ENCODE measurements at regions not wholly inside any gene's neighbourhood (a gene's known extent, or its start where the extent isn't known, plus 50 kb on each side); places are given as distances from the start of the nearest gene placed in this dataset.

DNA sequence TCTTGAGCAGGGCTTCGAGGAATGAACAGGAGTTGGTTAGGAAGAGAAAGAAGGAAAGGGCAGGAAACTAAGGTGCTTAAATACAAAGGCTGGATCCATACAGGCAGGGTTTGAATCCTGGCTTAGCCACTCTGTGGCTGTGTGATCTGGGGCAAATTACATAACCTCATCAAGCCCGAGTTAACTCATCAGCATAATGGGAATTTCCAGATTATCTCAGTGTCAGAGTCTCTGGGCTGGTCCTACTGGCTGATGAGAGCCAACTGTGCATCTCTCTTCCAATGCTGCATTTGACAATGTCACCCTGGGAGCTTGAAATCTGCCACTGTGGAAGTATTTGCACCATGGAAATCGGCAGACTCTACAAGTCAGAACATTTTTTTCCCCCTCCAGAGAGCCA is 83.8 kb upstream of the SLC6A6 start:
- DNase-seq: no peak

DNA sequence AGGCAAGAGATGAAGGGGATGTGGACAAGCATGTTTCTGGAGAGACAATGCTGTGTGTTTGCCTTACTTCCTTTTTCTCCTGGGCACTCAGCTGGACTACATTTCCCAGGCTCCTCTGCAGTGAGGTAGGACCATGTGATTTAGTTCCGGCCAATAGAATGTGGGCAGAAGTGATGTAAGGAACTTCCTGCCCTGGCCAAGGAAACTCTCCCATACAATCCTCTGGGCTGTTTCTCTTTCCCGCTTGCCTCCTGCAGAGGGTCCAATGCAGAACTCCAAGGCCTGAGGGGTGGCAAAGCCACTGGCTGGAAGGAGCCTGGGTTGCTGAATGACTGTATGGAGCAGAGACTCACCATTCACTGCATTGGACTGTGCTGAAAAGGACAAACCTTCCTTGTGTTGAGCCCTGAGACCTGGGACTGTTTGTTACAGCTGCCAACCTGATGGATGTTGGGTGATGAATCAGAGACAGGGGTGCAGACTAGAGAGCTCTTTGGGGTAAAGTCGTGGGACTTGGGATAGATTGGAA is 82.7 kb upstream of the SLC6A6 start:
- DNase-seq: no peak

DNA sequence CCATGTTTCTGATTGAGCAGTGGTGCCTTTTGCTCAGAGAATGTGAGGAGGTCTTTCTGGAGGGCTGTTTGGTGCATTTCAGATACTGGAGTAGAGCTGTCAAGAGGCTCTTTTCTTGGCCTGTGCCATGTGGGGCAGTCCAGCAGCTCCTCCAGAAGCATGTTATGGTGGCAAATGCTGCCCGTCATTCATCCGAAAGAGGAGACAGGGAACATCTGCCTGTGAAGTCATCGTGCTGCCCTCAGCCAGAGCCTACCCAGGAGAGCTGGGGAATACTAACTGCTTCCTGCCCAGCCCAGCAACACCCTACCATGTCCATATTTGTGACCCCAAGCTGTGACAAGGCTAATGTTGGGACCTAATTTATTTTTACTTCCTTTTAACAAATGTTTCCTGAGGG is 82.2 kb upstream of the SLC6A6 start:
- DNase-seq: no peak

DNA sequence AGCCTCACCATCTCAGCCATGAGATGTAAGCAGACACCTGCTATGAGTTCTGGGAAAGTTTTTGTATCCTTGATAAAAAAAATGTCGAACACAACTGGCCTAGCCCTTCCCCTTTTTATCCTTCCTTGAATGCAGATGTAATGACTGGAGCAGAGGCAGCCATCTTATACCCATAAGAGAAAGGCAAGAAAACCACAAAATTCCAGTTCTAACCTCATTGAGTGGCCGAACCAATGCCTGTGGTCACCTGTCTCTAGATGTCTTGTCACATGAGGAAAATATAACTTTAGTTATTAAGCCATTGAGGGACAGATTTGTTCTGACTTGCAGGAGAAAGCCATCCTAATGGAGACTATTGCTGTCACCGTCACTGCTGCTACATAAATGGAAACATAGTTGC is 80.4 kb upstream of the SLC6A6 start:
- no peak for DNase-seq

DNA sequence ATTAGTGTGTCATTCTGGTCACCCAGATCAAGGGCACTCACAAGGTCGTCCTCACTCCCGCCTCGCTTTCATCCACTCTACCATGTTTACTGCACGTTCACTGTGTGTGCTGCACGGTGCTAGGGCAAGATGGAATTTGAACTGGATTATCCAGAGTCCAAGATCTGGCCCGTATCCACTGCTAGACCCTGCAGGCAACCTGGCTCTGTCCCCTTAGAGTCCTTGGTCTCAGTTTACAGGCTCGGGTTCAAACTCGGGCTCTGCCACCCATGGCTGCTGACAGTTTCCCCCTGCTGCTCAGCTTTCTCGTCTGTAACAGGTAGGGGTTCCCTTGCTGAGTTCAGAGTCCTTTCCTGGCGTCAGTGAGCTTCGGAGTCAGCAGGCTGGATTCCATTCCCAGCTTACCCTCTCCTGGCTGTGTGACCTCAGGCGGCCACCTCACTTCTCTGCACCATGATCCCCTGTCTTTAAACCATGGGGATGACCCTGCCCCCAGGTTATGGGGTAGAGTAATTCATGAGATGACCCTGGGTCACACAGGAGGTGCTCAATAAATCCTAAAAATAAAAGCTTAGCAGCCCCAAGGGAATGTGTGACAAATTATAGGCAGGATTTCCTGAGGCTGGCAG is 79.6 kb upstream of the SLC6A6 start:
- DNase-seq: no peak

DNA sequence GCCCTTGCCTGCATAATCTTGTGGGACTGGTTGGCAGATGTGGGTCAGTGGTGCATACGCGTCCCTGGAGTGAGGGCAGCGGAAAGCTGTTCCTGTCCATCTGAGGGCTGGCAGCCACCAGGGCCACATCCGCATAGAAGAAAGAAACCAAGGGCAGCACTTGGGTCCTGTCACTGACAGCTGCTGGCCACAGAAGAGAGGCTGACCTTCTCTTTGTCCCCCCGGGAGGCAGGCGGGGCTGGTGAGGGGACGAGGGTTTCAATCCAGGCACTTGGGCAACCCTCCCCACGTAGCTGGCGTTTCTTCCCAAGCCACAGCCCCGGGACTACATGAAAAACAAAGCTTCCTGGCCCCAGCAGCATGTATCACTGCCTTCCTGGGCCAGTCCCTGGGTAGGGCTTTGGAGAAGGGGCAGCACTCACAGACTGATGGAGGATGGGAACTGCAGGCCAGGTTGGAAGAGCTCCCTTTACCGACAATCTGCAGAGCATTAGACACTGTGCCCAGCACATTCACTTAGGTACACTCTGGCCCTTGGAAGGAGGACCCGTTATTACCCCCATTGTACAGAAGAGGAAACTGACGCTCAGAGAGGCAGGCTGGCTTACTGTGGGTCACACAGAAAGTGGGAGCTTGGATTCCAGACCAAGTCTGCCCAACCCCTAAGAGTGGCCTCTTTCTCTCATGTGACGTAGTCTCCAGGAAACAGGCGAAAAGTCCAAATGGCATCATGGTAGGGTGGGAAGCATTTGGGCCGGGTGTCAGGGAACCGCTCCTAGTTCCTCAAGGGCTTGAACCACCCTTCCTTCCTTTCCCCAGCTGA is 78.8 kb upstream of the SLC6A6 start:
- no peak for DNase-seq

DNA sequence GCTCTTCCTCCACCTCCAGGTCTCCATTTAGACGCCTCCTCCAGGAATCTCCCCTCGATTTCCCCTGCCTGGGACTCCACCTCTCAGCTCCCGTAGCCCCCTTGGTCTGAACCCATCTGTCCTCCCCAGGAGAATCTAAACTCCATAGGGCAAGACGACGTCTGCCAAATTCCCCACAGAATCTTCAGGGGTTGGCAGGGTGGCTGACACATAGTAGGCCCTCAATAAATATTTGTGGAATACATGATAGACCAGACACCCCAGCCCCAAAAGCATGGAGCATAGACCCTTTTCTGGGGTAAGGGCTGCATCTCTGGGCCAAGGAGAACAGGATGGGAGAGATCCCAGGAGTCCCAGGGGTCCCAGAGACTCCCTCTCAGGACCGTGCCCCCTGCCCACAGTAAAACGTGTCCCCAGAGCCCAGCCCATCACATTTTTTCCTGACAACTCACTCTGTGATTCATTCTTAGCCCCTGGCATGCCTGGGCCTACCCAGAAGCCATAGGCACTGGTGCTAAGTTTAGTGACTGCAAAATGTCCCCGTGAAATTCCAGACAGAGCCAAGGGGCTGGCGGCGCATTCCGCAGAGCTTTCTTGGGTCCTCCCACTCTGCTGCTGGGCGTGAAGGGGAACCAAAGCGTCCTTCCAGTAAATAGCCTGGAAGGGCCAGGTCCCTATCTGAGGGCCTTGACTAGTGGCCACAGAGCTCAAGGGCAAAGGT is 78.0 kb upstream of the SLC6A6 start:
- no peak for DNase-seq

DNA sequence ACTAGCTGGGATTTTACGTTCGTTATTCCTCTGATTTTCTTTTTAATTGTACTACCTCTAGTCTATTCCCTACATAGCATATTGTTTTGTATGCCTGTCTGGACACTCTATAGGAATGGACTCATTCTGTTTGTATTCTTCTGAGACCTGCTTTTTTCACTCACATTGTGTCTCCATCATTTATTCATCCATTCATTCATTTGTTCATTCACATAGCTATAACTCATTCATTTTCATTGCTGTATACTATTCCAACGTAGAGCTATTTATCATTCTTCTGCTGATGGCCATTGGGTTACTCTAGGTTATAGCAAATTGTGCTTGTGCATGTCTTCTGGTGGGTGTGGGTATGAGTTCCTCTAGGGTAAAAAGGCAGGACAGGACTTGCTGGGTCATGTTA is 74.0 kb upstream of the SLC6A6 start:
- DNase-seq: no peak

DNA sequence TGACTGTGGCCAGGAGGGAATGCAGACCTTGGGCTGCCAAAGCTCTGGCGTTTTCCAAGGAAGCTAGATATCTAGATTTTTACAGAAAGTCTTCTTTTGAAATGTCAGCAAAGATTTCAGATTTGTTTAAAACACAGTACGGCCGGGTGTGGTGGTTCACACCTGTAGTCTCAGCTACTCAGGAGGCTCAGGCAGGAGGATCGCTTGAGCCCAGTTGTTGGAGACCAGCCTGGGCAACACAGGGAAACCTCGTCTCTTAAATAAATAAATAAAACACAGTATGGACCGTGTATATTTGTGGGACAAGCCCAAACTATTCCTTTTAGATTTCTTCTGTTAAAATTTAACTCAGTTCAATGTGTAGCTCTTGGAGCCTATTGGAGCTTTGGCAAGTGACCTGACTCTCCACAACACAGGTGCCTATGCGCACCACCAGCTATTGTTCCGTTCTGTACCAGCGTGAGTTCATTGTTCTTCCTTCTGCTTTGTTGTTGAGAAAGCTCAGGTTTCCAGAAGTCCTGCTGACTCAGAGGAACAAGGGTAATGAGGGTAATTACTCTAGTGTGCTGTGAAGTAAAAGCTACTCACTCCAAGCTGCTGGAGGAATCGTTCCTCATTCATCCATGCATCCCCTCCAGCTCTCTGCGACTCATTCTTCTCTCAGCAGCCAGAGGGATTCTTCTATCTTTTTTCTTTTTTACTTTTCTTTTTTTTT is 73.1 kb upstream of the SLC6A6 start:
- DNase-seq: no peak

DNA sequence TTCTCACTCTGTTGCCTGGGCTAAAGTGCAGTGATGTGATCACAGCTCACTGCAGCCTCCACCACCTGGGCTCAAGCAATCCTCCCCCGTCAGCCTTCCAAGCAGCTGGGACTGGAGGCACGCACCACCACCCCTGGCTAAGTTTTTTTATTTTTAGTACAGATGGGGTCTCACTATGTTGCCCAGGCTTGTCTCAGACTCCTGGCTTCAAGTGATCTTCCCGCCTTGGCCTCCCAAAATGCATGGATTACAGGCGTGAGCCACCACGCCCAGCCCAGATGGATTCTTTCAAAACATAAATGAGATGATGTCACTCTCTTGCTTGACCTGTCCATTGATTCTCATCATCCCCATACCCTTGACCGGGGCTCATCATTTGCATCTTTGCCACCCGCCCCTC is 72.6 kb upstream of the SLC6A6 start:
- no peak for DNase-seq

DNA sequence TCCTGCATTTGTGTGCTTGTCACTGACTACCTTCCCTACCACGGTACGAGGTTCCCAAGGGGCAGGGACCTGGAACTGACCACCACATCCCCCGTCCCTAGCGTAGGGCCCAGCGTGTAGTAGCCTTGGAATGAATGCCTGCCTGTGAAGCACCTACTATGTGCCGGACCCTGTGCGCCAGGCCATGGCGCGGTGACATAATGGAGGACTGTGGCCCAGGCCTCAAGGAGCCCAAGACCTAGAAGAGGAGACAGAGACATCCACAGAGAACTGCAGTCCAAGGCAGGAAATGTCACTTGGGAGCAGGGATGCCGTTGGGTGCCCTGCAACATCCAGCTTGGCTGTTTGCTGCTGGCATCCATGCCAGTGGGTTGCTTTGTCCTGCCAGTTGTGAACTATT is 71.9 kb upstream of the SLC6A6 start:
- DNase-seq: no peak

DNA sequence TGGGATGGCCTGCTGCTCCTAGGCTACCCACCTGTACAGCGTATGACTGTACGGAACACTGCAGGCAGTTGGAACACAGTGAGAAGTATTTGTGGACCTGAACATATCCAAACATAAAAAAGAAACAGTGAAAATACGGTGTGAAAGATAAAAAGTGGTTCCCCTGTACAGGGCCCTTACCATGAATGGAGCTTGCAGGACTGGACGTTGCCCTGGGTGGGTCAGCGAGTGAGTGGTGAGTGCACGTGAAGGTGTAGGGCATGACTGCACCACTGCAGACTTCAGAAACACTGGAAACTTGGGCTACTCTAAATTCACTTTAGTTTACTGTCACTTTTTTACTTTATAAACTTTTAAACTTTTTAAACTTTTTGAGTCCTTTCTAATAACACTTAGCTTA is 71.2 kb upstream of the SLC6A6 start:
- no peak for DNase-seq

DNA sequence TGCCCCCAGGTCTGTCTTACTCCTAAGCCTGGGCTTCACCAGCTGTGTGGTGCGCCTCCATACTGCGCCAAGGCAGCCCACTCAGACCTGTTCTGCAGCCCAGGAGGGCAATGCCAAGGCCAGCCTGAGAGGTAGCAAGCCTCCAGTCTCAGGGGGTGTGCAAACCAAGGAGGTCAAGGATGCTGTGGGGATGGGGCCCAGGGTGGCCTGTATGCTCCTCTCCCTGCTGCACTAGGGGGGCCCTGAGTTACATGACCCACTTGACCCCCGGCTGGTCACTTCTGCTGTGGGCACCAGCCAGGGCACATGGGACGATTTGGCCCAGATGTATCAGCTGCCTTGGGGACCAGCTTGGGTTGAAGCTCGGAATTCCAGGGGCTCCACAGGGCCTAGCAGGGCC is 70.0 kb upstream of the SLC6A6 start:
- DNase-seq: no peak

DNA sequence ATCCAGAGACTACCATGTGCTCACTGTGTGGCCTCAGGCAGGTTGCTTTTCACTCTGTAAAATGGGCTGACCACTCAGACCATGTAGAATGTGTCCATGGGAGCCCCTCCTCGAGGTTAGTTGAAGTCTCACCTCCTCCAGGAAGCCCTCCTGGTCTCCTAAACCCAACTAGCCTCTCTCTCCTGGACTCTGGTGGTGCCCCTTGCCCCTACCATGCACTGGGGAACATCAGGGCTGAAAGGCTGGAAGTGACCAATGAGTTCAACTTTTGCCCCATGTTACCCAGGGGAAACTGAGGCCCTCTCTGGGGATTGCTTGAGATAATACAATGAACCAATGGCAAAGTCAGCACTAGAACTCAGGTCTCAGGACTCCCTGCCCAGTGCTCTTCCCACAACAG is 69.2 kb upstream of the SLC6A6 start:
- no peak for DNase-seq

DNA sequence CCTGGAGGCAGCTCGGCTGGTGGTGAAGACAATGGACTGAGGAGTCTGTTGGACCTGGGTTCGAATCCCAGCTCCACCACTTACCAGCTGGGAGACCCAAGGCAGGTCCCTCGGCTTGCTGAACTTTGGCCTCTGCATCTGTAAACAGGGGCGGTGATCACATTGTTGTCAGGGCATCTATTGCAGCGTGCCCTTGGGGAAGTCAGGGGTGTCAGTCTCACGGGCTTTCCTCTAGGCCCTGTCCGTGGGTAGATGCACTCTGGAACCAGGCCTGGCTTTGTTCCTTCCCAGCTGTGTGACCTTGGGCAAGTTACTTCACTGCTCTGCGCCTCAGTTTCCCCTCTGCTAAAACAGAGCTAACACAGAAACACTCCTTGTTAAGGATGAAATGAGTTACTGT is 68.8 kb upstream of the SLC6A6 start:
- DNase-seq: no peak

DNA sequence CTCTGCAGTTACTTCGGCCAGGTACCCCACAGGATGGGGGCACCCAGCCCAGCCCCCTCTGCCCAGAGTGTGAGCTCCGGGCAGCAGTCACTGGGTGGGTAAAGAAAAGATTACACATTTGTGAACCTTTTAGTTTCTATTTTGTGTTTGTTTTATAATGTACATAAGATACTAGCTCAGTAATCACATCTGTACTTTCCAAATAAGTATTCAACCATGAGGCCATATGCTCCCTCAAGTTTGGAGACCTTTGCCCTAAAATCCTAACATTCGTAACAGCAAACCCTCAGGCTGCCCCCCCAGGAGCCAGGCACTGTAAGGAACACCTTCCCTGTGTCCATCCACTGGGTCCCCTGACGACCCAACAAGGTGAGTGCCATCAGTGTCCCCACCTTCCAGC is 68.3 kb upstream of the SLC6A6 start:
- no peak for DNase-seq

DNA sequence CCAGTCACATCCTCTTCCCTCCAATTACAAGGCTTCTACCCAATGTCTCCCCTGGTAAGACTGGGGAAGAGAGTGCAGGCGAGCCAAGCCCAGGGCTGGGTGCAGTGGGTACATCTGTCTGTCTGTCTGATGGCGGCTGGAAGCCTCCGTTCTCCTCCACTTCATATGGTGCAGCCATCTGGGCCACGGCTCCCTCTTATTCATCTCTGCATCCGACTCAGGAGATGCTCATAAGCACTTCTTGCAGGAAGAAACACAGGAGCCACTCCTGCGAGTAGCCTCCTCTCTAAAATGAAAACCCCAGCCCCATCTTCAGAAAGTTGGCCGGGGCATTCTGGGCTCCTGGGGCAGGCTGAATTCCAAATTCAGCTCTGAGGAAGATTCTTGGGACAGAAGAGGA is 67.5 kb upstream of the SLC6A6 start:
- no peak for DNase-seq

DNA sequence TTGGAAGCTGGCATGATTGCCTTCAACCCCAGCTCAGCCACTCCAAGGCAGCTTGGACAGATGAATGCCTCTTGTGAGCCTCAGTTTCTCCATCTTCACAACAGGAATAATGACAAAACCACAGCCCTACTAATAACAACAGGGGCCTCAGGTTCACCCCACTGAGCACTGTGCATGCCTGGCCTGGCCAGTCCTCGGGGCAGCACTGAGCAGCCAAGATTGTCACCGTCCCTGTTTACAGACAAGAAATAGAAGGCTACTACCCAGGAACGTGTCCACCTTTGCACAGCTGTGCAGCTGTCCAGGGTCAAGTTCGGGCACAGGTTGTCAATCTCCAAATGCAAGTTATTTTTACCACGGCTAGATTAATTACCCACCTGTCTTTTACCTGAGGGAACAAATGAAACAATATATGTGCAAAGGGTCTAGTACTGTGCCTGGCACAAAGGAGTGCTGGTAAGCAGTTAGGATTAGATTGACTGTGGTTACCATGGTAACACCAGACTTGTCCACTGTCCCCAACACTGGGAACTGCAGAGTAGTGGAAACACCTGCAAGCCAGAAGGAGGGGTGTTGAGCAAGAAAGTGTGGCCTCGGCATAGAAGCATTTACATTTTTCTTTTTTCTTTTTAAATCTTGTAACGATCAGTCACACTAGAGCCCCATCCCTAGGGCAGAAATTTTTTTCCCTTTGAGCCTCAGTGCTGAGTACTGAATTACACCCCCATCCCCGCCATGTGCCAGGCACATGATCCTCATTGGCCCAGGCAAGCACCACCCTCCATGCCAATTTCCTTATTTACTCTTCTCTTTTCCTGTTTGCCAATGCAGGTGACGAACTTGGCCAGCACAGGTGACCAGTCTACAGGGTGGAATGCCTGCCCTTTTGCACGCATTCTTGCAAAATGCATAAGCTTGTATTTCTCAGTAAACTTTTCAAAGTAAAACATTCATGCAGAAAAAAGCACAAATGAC is 66.3 kb upstream of the SLC6A6 start:
- DNase-seq: no peak

DNA sequence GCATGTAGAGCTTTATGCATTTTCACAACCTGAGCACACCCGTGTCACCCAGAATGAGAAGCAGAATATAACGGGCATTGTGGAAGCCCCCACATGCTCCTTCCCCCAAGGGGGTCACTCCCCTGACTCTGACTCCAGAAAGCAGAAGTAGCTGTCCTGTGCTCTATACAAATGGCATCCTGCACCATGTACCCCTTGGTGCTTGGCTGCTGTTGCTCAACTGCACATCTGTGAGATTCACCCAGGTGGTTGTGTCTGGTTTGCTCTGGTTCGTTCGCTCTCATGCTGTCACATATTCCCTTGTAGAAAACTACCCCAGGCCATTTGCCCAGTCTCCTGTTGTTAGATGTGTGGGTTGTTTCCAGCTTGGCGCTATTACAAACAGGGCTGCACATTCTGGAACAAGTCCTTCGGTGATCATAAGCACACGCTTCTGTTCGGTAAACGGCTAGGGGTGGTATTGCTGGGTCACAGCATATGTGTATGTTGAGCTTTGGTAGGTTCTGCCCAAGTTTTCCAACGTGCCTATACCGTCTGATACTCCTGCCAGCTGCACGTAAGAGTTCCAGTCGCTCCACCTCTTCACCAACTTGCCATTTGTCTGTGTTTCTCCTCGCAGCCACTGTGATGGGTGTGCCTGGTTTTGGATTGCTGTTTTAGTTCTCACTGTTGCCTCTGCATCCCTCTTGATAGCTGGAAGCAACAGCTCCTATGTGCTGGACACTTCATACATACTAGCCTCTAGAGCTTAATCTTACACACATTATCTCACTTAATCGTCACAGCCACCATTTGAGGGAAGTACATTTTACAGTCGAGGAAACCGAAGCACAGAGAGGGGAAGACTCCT is 65.4 kb upstream of the SLC6A6 start:
- no peak for DNase-seq

DNA sequence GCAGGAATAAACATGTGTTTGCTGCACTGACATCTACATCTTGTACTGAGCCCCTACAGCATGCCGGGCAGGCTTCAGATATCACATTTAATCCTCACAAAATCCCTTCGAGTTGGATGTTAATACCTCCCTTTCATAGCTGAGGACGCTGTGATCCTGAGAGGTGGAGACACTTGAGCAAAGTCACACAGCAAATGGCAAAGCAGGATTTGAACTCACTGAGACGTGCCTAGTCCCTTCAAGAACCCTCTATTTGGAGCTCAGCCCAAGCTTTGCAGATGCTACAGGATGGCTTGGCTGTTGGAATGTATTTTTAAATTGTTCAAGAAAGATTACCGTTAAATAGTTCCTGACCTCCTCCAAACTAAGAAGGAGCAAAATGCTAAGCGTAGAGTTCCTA is 64.6 kb upstream of the SLC6A6 start:
- DNase-seq: no peak

DNA sequence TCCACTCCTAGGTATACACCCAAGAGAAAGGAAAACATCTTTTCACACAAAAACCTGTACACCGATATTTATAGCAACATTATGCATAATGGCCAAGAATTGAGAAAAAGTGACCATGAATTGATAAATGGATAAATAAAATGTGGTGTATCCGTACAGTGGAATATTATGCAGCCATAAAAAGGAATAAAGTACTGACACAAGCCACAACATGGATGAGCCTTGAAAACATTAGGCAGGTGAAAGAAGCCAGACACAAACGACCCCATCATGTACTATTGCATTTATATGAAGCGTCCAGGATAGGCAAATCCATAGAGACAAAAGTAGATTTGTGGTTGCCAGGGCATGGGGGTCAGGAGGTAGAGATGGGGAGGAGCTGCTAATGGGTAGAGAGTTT is 64.2 kb upstream of the SLC6A6 start:
- DNase-seq: no peak

All from stimulated activated CD4-positive, alpha-beta T cell treated with anti-CD3 and anti-CD28 coated beads, Interleukin-4, amount 100 ng/mL, for 24 hours (primary cell).